ENCODE measurements at regions not wholly inside any gene's neighbourhood (a gene's known extent, or its start where the extent isn't known, plus 50 kb on each side); places are given as distances from the start of the nearest gene placed in this dataset.

GRCh38 chr5:28082610-28083009 lies 1044.2 kb upstream of the CDH9 start:
- Histone ChIP-seq H2AFZ (ENCODE audit: low read length) (no peak overlapping the region), H3K9me3 (ENCODE audit: low read length) (peaks cover 6% of the 10 kb centered on the region; the same call in 1 of the 2 replicates), H3K4me2 (ENCODE audit: low read length) (no peak overlapping the region), H3K36me3 (ENCODE audit: insufficient read depth, low read length) (no peaks in the 10 kb centered on the region), H3K4me3 (ENCODE audit: low read depth, low read length, poor library complexity, severe bottlenecking) (no peak overlapping the region), H4K20me1 (ENCODE audit: insufficient read depth, low read length) (no peaks in the 10 kb centered on the region), H3K79me2 (ENCODE audit: insufficient read depth, low read depth, low read length) (no peaks in the 10 kb centered on the region), H3K4me1 (ENCODE audit: insufficient read depth, low read length, poor library complexity, severe bottlenecking) (no peaks in the 10 kb centered on the region), H3K27ac (ENCODE audit: low read depth, low read length, poor library complexity, severe bottlenecking) (no peak overlapping the region), H3K9me2 (ENCODE audit: insufficient read depth, low read length) (no peaks in the 10 kb centered on the region)
- no TSS peak for BruUV-seq (replicated peaks)
- ChIA-PET CTCF (ENCODE audit: unreplicated experiment) (no interaction called here), POLR2A (no interaction called here)
- no peak for TF ChIP-seq EZH2phosphoT487 (IDR thresholded peaks at IDR 0.05; ENCODE audit: borderline replicate concordance, low read depth, low read length)
- TF ChIP-seq, protein P1, sequence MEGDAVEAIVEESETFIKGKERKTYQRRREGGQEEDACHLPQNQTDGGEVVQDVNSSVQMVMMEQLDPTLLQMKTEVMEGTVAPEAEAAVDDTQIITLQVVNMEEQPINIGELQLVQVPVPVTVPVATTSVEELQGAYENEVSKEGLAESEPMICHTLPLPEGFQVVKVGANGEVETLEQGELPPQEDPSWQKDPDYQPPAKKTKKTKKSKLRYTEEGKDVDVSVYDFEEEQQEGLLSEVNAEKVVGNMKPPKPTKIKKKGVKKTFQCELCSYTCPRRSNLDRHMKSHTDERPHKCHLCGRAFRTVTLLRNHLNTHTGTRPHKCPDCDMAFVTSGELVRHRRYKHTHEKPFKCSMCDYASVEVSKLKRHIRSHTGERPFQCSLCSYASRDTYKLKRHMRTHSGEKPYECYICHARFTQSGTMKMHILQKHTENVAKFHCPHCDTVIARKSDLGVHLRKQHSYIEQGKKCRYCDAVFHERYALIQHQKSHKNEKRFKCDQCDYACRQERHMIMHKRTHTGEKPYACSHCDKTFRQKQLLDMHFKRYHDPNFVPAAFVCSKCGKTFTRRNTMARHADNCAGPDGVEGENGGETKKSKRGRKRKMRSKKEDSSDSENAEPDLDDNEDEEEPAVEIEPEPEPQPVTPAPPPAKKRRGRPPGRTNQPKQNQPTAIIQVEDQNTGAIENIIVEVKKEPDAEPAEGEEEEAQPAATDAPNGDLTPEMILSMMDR (conservative IDR thresholded peaks at IDR 0.05; ENCODE audit: low read length), result no peak
- intact Hi-C loops (cut with micrococcal nuclease; ENCODE audit: unreplicated experiment), result no loop called here
- DNase-seq (ENCODE audit: low spot score), result no peak

DNA sequence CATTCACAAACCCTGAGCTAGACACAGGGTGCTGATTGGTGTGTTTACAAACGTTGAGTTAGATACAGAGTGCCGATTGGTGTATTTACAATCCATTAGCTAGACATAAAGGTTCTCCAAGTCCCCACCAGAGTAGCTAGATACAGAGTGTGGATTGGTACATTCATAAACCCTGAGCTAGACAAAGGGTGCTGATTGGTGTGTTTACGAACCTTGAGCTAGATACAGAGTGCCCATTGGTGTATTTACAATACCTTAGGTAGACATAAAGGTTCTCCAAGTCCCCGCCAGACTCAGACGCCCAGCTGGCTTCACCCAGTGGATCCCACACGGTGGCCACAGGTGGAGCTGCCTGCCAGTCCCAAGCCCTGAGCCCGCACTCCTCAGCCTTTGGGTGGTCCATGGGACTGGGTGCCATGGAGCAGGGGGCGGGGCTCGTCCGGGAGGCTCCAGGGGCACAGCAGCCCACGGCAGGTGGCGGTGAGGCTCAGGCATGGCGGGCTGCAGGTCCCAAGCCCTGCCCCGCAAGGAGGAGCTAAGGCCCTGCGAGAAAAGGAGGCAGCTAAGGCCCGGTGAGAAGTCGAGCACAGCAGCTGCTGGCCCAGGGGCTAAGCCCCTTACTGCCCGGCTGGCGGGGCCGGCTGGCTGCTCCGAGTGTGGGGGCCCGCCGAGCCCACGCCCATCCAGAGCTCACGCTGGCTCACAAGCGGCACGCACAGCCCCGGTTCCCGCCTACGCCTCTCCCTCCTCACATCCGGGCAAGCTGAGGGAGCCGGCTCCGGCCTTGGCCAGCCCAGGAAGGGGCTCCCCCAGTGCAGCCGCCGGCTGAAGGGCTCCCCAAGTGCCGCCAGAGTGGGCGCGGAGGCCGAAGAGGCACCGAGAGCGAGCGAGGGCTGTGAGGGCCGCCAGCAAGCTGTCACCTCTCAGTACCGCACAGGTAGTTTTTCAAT lies 1039.2 kb upstream of the CDH9 start:
- intact Hi-C loops (cut with micrococcal nuclease; ENCODE audit: unreplicated experiment), result no loop called here
- no TSS peak for BruUV-seq (replicated peaks)

More for the DNA sequence above, 1039.2 kb upstream of the CDH9 start:
- H3K9me3 ChIP-seq (ENCODE audit: low read length), result peaks cover 6% of the 10 kb centered on the region; the same call in 1 of the 2 replicates
- ChIA-PET POLR2A (interaction anchor here (1.4 kb wide), 1 partner anchor 9 kb away, joined by 3 read pairs; no protein-coding TSS in a partner anchor), CTCF (ENCODE audit: unreplicated experiment) (no interaction called here)
- no peak overlapping the region for H3K4me3 ChIP-seq (ENCODE audit: low read depth, low read length, poor library complexity, severe bottlenecking)
- no peaks in the 10 kb centered on the region for H3K9me2 ChIP-seq (ENCODE audit: insufficient read depth, low read length)
- no peaks in the 10 kb centered on the region for H3K79me2 ChIP-seq (ENCODE audit: insufficient read depth, low read depth, low read length)
- no peak for DNase-seq (ENCODE audit: low spot score)
- TF ChIP-seq, protein P1 (conservative IDR thresholded peaks at IDR 0.05; ENCODE audit: low read length), result no peak
- TF ChIP-seq EZH2phosphoT487 (IDR thresholded peaks at IDR 0.05; ENCODE audit: borderline replicate concordance, low read depth, low read length), result no peak
- no peaks in the 10 kb centered on the region for H3K36me3 ChIP-seq (ENCODE audit: insufficient read depth, low read length)
- H3K27ac ChIP-seq (ENCODE audit: low read depth, low read length, poor library complexity, severe bottlenecking), result no peak overlapping the region
- H4K20me1 ChIP-seq (ENCODE audit: insufficient read depth, low read length), result no peaks in the 10 kb centered on the region
- no peak overlapping the region for H3K4me2 ChIP-seq (ENCODE audit: low read length)
- H3K4me1 ChIP-seq (ENCODE audit: insufficient read depth, low read length, poor library complexity, severe bottlenecking), result no peaks in the 10 kb centered on the region
- H2AFZ ChIP-seq (ENCODE audit: low read length), result no peak overlapping the region

All from OCI-LY7 (cell line).